Panc1 (cell line): ENCODE measurements at regions not wholly inside any gene's neighbourhood (a gene's known extent, or its start where the extent isn't known, plus 50 kb on each side); places are given as distances from the start of the nearest gene placed in this dataset.

Experiments used
- ATAC-seq: fragments of 200-7000 bp; cut with Tn5 transposase; 2 replicates; pipeline ENCODE4 v1.9.1; 2020; ENCODE audit warnings: mild to moderate bottlenecking, moderate library complexity
- BruUV-seq: library from RNA; stranded (reverse); fragments of 400-500 nt; replicated peaks from 2 replicates; lab custom pipeline; 2021; lab: Mats Ljungman, UMichigan
- CTCF ChIA-PET: fragments of 300-600 bp; sonication (Branson Sonifier 250); formaldehyde crosslinking; loops from one replicate; lab custom pipeline; 2022; ENCODE audit warnings: antibody characterized with exemption; lab: Charles Lee
- POLR2A ChIA-PET: fragments of 300-600 bp; sonication (Branson Sonifier 250); formaldehyde crosslinking; loops from one replicate; lab custom pipeline; 2022; ENCODE audit warnings: antibody characterized with exemption; lab: Charles Lee
- DNase-seq: peaks from one replicate; pipeline ENCODE4 v3.0.0-alpha.2; 2010; ENCODE audit warnings: low read depth, low spot score
- H3K27ac ChIP-seq: 2 replicates; pipeline ENCODE4 v1.5.1; 2011; ENCODE audit warnings: mild to moderate bottlenecking, low read length, inconsistent platforms
- H3K27me3 ChIP-seq: fragments of 200-500 bp; sonication (Bioruptor generic); 2 replicates; pipeline ENCODE4 v1.6.0; 2014; ENCODE audit warnings: low read length, inconsistent platforms; ENCODE audit not compliant: control insufficient read depth, insufficient read depth
- H3K36me3 ChIP-seq: fragments of 200-500 bp; sonication (Bioruptor generic); 2 replicates; pipeline ENCODE4 v1.5.1; 2014; ENCODE audit warnings: inconsistent platforms, mild to moderate bottlenecking, low read length, moderate library complexity; ENCODE audit not compliant: control insufficient read depth, insufficient read depth
- H3K4me1 ChIP-seq: 2 replicates; pipeline ENCODE4 v1.5.1; 2011; ENCODE audit warnings: inconsistent platforms, mild to moderate bottlenecking, low read length, moderate library complexity; ENCODE audit not compliant: control insufficient read depth, insufficient read depth
- H3K4me3 ChIP-seq, 2 experiments: 2 replicates each; pipeline ENCODE4 v1.5.1; 2011 to 2012; ENCODE audit warnings: low read depth in 2 of 2, low read length in 2 of 2, mild to moderate bottlenecking in 2 of 2, inconsistent platforms in 1 of 2, moderate library complexity in 1 of 2
- H3K9me3 ChIP-seq: fragments of 200-500 bp; sonication (Bioruptor generic); 2 replicates; pipeline ENCODE4 v1.5.1; 2014; ENCODE audit warnings: low read depth, mild to moderate bottlenecking, inconsistent platforms, low read length, moderate library complexity; ENCODE audit not compliant: control insufficient read depth, insufficient read depth
- CTCF ChIP-seq: fragments of 450-650 bp; IDR thresholded peaks from 2 replicates; pipeline ENCODE4 v1.5.1; 2017; ENCODE audit warnings: mild to moderate bottlenecking
- POLR2AphosphoS5 ChIP-seq: IDR thresholded peaks from 2 replicates; pipeline ENCODE4 v1.6.1; 2012; ENCODE audit warnings: mild to moderate bottlenecking, low read depth, low read length, moderate library complexity
- REST ChIP-seq, 2 experiments: IDR thresholded peaks; 2 replicates each; pipeline ENCODE4 v1.6.1; 2011 to 2012; ENCODE audit warnings: low read depth in 2 of 2, control low read depth in 1 of 2, low read length in 1 of 2, mild to moderate bottlenecking in 1 of 2, moderate library complexity in 1 of 2; ENCODE audit not compliant: insufficient read depth in 1 of 2
- SIN3A ChIP-seq: IDR thresholded peaks from 2 replicates; pipeline ENCODE4 v1.6.1; 2012; ENCODE audit warnings: low read depth, mild to moderate bottlenecking, low read length, moderate library complexity, borderline replicate concordance; ENCODE audit not compliant: insufficient read depth
- TCF7L2 ChIP-seq: IDR thresholded peaks from 2 replicates; pipeline ENCODE4 v1.6.1; 2011; ENCODE audit warnings: mild to moderate bottlenecking, low read depth, low read length, inconsistent platforms
- in situ Hi-C: cut with HindIII; loops from 2 replicates; pipeline ENCODE4 v1.10.0; 2016; ENCODE audit warnings: low sequenced_read_pairs, low pct_unique_long_range_greater_than_20kb
- intact Hi-C: fragments of 100-400 bp; cut with micrococcal nuclease; formaldehyde crosslinking; loops from one replicate; pipeline ENCODE4 v1.10.0; 2022; ENCODE audit not compliant: unreplicated experiment

- Histone ChIP-seq H3K4me3 (no peak overlapping the region), H3K27me3 (no peaks in the 10 kb centered on the region), H3K27ac (no peak overlapping the region), H3K4me1 (no peaks in the 10 kb centered on the region), H3K9me3 (no peaks in the 10 kb centered on the region), H3K36me3 (no peaks in the 10 kb centered on the region)
- DNase-seq (no peak), ATAC-seq (no peak)
- BruUV-seq, result no TSS peak
- POLR2A ChIA-PET, result no interaction called here
- intact Hi-C loops, result no loop called here
- in situ Hi-C loops, result no loop called here
- CTCF ChIA-PET, result no interaction called here
- TF ChIP-seq CTCF (no peak), SIN3A (no peak), POLR2AphosphoS5 (no peak), REST (IDR thresholded peaks at IDR 0.05; ENCODE audit: insufficient read depth in 1 of 2, low read depth in 2 of 2, low read length in 1 of 2) (no peak), TCF7L2 (no peak)
These were observed 300.8 kb downstream of the NDUFA10 start for GRCh38 chr2:239724194-239724849.

DNA sequence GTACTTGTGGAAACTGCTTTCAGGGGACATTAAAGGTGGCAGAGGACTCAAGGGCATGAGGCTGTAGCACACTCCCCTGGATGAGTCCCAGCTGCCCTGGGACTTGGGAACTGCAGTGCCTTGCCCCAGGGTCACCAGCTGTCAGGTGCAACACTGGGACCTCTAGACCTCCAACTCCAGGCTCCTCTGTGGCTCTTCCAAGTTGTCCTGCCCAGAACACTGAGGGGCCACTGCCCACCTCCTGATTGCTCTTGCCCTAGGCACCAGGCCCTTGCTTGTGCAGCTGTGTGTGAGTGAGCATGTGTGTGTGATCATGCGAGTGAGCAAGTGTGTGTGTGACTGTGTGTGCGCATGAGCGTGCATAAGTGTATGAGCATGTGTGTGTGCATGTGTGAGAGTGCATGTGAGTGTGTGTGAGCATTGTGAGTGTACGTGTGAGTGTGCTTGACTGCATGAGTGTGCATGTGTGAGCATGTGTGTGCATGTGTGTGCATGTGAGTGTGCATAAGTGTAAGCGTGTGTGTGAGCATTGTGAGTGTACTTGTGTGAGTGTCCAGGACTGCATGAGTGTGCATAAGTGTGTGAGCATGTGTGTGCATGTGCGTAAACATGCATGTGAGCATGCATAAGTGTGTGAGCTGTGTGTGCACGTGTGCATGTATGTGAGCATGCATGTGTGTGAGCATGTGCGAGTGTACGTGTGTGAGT, 301.5 kb downstream of the NDUFA10 start:
- H3K4me3 ChIP-seq, result no peak overlapping the region
- no peaks in the 10 kb centered on the region for H3K4me1 ChIP-seq
- ATAC-seq (no peak), DNase-seq (no peak)
- no peaks in the 10 kb centered on the region for H3K27me3 ChIP-seq
- in situ Hi-C loops (no loop called here), intact Hi-C loops (no loop called here)
- TF ChIP-seq SIN3A (no peak), TCF7L2 (no peak), CTCF (no peak), REST (IDR thresholded peaks at IDR 0.05; ENCODE audit: insufficient read depth in 1 of 2, low read depth in 2 of 2, low read length in 1 of 2) (no peak), POLR2AphosphoS5 (no peak)
- no peaks in the 10 kb centered on the region for H3K36me3 ChIP-seq
- no peaks in the 10 kb centered on the region for H3K9me3 ChIP-seq
- H3K27ac ChIP-seq, result no peak overlapping the region
- BruUV-seq, result no TSS peak
- ChIA-PET POLR2A (no interaction called here), CTCF (no interaction called here)
